Limb (tissue), 2 donors: ENCODE measurements at regions not wholly inside any gene's neighbourhood (a gene's known extent, or its start where the extent isn't known, plus 50 kb on each side); places are given as distances from the start of the nearest gene placed in this dataset.
"Not testable (repeated sequence)": the region's sequence is repeated elsewhere in the genome, so short reads cannot be mapped to it uniquely, and the experiment has no call there.

ENCODE experiments used
- DNase-seq, 2 donors: peaks; one replicate each; pipeline ENCODE4 v3.0.0-alpha.2; 2016; ENCODE audit errors: extremely low spot score in 2 of 2

DNA sequence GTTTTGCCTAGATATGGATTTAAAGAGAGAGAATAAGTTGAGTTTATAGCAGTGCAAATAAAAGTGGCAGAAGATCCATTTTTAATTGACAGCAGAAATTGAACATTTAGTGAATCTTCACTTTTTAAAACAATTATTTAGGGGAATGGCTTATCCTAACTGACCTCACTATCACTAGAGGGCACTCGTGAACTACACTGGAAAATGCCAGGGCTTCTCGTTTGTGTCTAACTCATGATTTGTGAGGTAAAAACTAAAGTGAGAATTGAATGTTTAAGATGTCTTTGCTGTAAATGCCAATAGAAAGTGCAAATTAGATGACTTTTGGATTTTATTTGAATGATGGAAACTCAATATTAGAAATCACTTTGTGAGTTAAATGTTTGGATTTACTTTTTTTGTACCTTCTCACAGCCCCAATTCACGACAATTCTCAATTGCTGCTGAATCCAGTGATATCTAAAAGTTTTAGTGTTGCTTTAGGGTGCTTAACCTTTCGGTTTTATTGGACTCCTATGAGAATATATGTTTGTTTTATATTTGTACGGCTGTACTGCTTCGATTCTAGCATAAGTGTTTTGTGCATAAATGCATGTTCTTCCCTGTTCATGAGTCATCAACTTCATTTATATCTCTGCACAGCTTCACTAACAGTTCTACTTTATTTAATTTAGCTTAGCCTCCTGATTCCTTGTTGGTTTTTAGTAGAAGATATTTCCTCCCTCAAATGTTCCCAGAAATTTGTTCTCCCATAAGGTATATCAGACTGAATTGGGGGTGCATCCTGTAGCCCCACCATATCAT is 462.1 kb downstream of the MFSD1 start:
- peak in 1 of 2 donors; percentile 26 for DNase-seq

DNA sequence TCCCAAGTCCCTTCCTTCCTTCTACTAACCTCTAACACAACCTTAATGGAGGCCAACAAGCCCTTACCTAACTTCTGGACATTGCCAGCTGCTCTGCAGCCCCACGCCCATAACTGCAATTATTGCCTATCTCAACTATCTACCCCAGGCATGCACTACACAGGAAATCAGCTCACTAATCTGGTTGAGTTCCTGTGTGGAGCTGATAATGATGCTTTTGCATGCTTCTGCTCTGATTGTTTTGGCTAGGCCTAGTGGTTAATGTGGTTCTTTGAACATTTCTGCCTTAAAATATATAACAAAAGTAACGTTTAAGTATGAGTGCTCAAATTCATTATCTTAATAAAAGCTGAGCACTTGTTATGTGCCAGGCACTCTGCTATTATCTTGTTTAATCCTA is 463.9 kb downstream of the MFSD1 start:
- DNase-seq = no peak

DNA sequence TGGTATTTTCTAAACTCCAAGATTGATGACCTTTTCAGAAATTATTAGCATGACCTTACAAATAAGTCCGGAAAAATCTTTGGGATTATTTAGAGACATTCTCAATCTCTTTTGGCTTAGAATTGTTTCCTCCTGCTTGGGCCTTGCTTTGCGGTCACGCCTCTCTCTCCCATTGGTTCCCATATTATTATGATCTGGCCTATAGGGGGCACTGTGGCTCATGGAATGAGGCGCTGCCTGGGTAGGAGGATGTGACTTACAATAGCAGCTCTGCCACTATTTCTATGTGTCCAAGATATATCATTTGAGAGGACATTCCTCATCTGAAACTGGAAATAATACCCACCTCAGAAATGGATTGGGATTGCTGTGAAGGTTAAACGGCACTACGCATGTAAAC is 464.9 kb downstream of the MFSD1 start:
- peak in 1 of 2 donors; percentile 51 for DNase-seq

DNA sequence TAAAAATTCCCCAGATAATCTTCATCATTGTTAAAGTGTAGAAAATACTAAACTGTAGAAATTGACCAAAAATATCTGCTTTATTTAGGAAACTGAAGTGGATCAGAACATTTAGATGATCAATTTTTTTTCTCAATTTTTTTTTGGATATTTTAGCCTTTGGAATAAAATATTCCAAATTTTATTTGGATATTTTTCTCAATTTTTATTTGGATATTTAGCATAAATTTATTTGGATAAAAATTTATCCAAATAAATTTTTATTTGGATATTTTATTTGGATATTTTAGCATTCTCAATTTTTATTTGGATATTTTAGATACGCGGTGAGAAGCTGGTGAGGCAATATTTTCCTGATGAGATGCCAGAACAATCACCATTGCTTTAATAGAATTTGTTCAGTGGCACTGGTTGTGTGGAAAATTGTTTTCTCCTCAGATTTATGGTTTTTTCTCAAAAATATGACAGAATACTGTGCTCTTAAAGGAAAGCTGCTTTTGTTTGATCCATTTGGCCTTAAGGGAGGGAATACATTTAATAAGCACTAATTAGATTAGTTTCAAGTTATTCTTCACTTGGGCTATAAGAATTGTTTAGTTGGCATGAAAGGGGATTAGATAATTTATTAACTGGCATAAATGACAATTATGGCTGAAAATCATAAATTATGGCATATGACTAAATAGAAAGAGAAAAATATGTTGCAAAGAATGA is 470.1 kb downstream of the MFSD1 start:
- DNase-seq = no peak

DNA sequence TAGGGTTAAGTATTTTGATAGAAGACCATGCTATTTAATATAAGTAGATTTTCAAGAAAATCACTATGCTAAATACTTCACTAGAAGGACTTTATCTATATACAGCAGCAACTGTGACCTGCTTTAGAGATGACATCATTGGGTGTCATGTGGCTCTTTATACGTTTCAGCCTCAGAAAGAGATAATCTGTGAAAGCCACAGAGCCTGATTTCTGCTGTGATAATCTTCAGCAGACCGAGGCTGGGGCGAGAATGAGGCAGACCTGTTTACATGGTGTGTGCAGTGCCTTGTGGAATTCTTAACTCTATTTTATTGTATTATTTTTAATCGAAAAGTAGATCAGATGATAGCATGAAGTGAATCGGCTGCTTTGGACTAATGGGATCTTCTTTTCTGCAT is 471.2 kb downstream of the MFSD1 start:
- no peak for DNase-seq

DNA sequence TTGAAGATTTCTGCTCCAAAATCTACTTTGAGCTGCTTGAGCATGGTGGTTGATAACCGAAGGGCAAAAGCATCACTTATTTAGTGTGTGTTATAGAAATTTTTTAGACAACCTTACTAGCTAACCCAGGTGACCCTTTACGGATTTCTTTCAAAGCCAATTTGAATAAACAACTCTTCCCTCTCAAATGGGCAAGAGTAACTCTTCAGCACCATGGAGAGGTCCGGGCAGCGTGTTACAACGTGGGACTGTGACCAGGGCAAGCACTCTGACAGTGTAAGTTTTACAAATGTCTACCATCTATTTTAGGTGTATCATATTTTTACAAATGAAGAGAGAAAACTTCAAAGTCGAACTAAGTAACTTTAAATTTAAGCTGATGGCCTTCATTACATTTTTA is 471.8 kb downstream of the MFSD1 start:
- DNase-seq = peak; percentile 65 to 75

DNA sequence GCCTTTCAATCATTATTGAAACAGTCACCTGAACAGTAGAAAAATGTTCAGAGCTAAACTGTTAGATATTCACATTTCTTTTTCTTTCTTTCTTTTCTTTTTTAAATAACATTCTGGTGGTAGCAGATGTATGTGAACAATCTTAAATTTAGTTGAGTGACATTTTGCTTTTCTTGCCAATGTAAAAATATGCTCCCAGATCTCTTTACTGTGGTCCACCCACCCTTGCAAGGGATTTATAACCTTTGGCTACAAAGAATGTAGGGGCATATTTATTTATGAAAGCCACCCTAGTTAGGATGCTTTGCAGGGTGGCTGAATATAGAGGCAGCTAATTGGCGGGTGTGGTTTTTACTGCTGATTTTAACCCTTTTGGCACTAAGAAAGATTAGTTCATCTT is 473.9 kb downstream of the MFSD1 start:
- DNase-seq = no peak

DNA sequence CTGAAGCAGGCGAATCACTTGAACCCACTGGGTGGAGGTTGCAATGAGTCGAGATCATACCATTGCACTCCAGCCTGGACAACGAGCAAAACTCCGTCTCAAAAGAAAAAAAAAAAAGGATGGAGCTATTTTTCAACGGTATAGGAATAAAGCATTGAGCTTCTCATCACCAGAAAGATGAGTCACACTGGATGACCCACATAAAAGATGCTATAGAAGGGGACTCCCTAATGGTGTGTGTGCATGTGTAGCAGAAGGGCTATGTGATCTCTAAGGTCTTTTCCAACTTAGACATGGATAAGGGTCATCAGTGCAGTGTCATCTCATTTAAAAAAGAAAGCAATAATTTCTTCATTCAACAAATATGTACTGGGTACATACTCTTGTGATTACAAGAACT is 476.0 kb downstream of the MFSD1 start:
- no peak for DNase-seq

DNA sequence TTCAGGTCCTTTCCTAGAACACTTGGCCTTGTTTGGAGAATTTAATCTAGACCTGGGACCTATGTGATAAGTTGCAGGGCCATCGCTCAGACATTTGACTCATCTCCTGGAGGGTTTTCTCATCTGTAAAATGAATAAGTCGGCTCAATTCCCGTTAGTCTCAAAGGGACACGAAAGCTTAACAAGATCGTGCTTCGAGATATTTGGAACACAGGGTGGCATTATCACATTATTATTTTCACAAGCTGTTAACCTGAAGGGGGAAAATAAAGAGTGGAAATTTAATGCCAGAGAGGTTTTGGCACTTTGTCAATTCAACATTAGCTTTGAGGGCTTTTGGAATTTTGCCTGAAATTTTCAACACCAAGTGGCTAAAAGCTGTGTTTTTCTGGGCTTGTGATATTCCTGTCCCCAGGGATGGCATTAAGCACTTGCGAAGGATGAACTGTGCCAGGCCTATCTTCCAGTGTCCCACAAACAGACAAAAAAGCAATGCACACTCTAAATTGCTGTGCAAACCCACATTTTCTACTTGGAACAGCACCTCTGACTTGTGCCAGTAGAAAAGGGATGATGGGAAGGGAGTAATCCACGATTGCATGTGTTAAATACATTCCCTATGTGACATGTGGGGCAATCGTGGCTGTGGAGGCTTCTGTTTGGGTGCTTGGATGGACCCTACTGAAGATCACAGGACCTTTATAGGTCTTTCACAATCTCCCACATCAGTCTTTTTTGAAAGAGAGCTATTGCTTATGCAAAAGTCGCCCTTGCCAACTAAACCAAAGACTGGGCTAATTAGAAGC is 478.7 kb downstream of the MFSD1 start:
- DNase-seq = peak in 1 of 2 donors; percentile 1

DNA sequence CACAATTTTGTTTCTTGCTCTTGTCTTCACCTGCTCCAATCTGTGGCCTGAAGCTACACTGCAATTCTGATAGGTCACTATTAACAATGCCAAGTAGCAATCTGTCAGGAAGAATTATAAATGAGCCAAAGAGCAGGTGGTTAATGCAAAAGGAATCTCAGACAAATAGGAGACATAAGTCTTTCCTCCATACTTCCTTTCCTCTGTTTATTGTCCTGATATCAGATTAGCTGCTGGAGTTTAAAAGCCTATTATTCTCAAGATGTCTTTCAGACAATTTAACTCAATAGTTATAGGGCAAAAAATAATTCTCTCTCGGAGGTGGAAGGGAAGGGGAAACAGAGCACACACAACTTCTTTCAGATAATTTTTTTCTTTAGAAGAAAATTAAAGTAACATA is 491.6 kb downstream of the MFSD1 start:
- no peak for DNase-seq

DNA sequence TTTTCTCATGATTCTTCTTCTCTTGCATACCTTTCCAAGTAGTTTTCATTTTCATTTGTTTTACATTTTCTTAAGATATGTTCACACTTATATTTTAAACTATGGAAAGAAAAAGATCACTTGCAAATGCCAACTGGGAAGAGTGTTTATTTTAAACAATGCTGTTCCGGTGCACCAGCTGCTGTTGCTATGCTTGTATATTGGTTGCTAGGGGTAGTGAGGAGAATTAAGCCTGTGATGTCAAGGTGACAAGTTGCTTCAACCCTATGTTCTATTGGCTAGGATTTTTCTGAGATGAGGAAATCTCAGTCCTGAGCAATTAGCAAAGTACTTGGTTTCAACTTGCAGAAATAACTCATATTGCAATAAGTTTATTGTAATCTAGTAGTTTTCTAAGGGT is 500.1 kb downstream of the MFSD1 start:
- no peak for DNase-seq

DNA sequence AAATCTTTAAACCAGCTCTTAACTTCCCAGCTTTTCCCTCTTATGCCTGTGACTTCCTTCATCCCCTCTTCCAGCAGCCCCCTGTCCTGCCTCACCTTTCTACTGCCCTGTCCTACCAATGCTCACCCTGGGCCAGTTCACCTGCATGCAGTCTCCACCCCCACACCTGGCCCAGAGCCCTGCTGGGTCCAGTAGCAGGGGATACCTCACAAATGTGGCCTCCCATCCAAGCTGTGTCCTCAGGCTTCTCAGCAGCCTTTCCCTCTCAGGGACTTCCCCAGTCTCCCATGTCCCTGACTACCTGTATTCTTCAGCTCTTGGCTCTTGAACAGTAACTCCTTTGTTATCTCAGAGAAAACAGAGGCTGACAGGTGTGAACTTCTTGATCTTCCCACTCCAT is 503.2 kb downstream of the MFSD1 start:
- no peak for DNase-seq

DNA sequence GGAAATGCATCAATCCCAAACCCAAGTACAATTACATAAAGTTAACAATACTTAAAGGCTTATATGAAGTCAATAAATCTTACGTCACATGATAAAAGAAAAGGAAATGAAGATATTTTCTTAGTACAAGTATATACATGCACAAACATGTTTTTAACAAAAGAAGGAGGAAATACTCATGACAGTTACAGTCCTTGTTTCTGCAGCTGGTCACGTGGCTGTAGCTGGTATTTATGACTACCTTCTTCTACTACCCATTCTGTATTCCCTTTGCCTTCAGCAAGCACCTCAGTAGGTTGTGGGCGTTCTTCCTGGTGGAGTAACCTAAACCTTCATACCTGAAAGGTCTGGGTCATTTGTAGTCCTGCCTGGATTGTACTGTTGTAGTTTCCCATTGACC is 514.9 kb downstream of the MFSD1 start:
- not testable (repeated sequence) for DNase-seq

DNA sequence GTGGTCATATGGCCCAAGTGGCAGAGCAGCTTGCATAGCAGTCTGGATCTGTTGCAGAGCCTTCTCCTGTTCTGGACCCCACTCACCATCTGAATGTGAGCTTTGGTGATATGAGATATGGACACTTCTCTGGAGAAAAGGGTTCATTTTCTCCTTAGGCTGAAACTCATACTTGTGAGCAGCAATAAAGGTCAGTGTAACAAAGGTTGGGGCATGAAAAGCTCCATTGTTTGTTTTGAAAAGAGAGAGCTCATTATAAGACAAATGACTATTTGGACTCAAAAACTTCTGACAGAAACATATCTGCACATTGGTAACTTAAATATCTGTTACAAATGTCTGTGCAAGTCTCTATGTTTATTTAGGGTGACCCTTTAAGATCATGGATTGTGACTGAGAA is 517.3 kb downstream of the MFSD1 start:
- DNase-seq = no peak

DNA sequence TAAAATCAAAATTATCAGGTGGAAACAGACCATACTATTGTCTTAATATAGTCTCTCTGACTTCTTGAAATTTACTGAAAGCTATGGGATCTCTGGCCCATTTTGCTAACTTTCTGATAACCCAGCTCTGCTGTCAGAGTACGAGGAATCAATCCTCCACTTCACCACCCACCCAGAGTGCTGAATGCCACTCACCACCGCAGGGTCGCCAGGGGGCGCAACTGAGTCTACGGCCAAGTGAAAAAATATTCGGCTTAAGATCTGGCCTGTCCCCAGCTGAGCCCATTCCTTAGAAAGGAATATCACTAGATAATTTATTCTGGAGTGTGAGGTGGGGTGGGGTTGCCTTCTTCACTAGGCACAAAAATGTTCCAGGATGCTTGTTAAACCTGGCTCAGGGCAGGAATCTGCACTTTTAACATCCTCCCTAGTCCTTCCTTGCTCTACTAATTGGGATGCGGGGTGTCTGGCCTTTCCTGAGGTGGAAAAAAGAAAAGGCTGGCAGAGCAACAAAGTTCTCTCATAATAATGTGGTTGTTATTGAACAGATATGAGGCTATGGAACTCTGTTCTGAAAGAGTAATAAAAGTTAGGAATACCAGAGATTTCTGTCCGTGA is 520.6 kb downstream of the MFSD1 start:
- no peak for DNase-seq

DNA sequence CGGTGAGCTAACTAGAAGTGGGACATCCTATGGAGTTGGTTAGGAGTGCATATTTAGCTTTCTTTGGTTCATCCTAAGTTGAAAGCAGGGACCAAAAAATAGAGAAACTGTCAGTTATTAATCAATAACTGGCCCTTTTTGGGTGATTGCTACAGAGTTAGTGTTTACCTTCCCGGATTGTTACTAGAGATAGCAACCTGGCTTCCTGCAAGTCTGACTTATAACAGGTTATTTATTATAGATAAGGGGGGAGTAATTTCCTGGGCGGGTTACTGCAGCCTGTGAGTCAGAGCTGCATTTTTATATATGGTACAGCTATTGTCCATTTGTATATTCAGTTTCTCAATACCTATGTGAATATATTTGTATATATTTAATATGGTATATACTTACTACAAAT is 522.0 kb downstream of the MFSD1 start:
- no peak for DNase-seq

DNA sequence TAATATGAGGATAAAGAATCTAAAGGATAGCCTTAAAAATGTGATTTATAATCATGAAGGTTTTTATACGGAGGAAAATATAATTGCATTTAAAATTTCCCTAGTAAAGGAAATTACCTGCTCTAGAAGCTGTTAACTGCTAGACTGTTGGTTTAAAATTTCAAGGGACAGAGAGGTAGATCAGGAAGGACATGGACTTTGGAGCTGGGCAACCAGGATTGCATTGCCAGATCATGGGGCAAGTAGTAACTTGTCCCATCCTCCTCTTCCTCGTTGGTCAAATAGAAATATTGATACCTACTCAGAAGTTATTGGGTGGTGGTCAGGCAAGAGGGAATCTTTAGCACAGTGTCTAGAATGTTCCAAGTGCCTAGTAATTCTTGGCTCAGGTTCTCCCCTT is 525.1 kb downstream of the MFSD1 start:
- no peak for DNase-seq

DNA sequence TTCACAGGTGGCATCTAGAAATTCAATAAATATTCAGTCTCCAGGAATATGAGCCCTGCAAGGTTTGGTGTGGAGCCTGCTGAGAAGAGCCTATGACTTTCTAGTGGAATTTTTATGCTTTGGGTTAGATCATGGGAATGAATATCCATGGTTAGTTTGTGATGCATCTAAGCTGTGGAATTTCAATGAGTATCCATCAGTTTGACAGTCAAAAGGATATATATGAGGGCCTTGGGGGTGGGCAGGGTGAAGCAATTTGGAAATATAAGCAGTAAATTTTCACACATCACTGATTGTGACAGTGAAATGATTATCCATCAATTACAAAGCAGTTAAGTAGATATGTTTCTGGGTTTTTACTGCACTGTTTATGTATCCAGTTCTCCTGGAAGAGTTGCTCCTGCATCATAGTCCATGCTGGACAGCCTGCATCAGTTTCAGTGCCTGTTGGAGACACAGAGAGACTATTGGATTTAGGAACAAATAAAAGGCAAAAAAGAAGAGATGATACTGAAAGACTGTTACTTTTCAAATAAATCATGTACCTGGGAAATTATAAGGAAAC is 530.8 kb downstream of the MFSD1 start:
- no peak for DNase-seq

DNA sequence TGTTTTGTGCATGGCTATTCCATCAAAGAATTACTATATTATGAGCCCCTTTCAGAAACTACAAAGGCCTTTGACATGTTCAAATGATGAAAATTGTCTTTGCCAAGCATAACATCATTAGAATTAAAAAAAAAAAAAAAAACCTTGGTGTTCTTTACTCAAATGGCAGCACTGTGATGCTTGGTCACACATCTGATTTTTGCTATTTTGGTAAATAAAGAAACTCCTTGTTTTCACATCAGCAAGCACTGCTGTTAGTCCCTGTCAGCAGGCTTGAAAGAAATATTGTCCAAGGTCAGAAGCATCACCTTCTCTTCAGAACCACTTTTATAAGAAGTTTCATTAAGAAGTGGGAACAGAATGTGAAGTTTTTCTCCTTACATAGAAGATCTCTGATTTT is 537.3 kb downstream of the MFSD1 start:
- no peak for DNase-seq

DNA sequence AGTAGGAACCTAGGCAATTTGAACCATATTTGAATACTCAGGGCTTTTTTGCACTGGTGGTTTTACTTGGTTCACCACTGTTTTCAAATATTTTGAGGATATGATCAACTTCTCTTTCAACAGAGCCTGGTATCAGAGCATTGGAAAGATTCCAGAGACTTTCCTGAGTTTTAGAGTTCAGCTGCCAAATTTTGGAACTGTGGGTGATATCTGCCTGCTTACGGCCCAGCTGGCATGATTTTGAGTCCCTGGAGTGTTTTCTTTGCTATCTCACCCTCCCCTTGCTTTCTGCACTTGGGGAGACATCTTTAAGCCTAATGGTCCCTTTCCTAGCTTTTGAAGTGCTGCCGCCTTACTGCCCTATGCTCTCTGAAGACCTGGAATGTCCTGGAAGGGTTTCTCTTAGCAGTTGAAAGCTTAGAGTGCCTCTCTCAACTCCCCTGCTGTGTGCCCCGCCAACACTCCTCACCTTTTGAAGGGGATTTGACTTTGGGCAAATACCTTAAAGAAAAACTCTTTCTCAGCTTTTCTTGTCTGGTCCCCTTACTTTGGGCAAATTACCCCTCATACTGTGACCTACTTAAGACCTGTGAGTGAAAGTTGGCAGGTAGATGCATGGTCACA is 539.1 kb downstream of the MFSD1 start:
- no peak for DNase-seq

DNA sequence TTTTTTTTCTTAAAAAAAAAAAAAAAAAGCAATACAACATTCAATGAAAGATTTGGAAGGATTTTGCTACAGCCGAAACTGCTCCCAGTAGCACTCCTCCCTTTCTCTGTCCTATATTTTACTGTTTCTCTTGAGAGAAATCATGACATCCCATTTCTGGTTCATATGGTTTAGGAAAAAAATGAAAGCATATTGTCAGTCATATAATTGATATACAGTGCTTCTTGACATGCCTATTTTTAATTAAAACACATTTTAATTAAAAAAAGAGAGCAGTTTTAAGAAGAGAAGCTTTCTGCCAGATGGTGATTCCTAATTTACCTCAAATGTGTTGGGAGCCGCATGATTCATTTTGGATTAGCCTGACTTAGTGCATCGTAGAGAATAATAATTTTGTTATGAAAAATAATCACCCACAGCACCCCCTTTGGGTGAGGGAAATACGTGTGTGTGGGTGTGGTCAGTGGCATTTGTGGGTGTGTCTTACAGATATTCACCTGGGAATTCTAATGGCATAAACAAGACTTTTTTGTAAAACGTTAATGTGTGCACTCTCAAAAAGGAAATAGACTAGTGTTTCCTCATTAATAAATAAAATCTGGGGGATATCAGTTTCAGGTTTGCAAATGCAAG is 544.5 kb downstream of the MFSD1 start:
- DNase-seq = no peak
